GM19025 (cell line): ENCODE measurements at regions not wholly inside any gene's neighbourhood (a gene's known extent, or its start where the extent isn't known, plus 50 kb on each side); places are given as distances from the start of the nearest gene placed in this dataset.
A peak's percentile ranks its signal among the peaks of the same experiment; 100 is the strongest.

ENCODE experiments used
- ATAC-seq: cut with Tn5 transposase; IDR thresholded peaks from one replicate; pipeline ENCODE4 v1.9.1; 2021; ENCODE audit warnings: mild to moderate bottlenecking, low read depth, moderate library complexity; ENCODE audit not compliant: unreplicated experiment

- no peak for ATAC-seq
Observed at GRCh38 chr11:25939691-25940090, 392.2 kb upstream of the ANO3 start.

- ATAC-seq = no peak
Observed at GRCh38 chr11:25941353-25941752, 390.6 kb upstream of the ANO3 start.

- no peak for ATAC-seq
Observed at GRCh38 chr11:25943031-25943430, 388.9 kb upstream of the ANO3 start.

- ATAC-seq = no peak
Observed at GRCh38 chr11:25943777-25944661, 387.9 kb upstream of the ANO3 start.

GRCh38 chr11:25949918-25950317 lies 382.0 kb upstream of the ANO3 start:
- ATAC-seq = no peak

GRCh38 chr11:25953006-25953405 lies 378.9 kb upstream of the ANO3 start:
- no peak for ATAC-seq

- no peak for ATAC-seq
Observed at GRCh38 chr11:25958045-25958444, 373.9 kb upstream of the ANO3 start.

GRCh38 chr11:25961539-25961938 lies 370.4 kb upstream of the ANO3 start:
- no peak for ATAC-seq

GRCh38 chr11:25970726-25971508 lies 361.0 kb upstream of the ANO3 start:
- no peak for ATAC-seq

GRCh38 chr11:25980091-25980490 lies 351.8 kb upstream of the ANO3 start:
- no peak for ATAC-seq

- ATAC-seq = peak; percentile 96
Observed at GRCh38 chr11:25981998-25982397, 349.9 kb upstream of the ANO3 start.

GRCh38 chr11:25983280-25983679 lies 348.6 kb upstream of the ANO3 start:
- no peak for ATAC-seq

GRCh38 chr11:25988178-25988577 lies 343.8 kb upstream of the ANO3 start:
- no peak for ATAC-seq

- ATAC-seq = no peak
Observed at GRCh38 chr11:25990406-25990805, 341.5 kb upstream of the ANO3 start.

- no peak for ATAC-seq
Observed at GRCh38 chr11:25991476-25991875, 340.5 kb upstream of the ANO3 start.

GRCh38 chr11:25992294-25992693 lies 339.6 kb upstream of the ANO3 start:
- ATAC-seq = no peak

- no peak for ATAC-seq
Observed at GRCh38 chr11:25993016-25993415, 338.9 kb upstream of the ANO3 start.

GRCh38 chr11:26011474-26011873 lies 320.5 kb upstream of the ANO3 start:
- no peak for ATAC-seq

GRCh38 chr11:26014456-26015115 lies 317.3 kb upstream of the ANO3 start:
- no peak for ATAC-seq

GRCh38 chr11:26017322-26017860 lies 314.5 kb upstream of the ANO3 start:
- ATAC-seq = no peak

GRCh38 chr11:26017903-26018302 lies 314.0 kb upstream of the ANO3 start:
- no peak for ATAC-seq
